ENCODE measurements at regions not wholly inside any gene's neighbourhood (a gene's known extent, or its start where the extent isn't known, plus 50 kb on each side); places are given as distances from the start of the nearest gene placed in this dataset.

- no peak overlapping the region for H2AFZ ChIP-seq (replicated peaks)
- H3K9ac ChIP-seq = no peak overlapping the region
- H3K4me3 ChIP-seq = no peak overlapping the region
- Mint-ChIP-seq H3K27ac (no peak overlapping the region), H3K27me3 (ENCODE audit: insufficient read depth, low read depth) (peaks cover 9% of the 10 kb centered on the region), H3K9me3 (peaks cover 2% of the 10 kb centered on the region), H3K4me3 (no peak overlapping the region), H3K4me1 (no peaks in the 10 kb centered on the region), H3K36me3 (no peaks in the 10 kb centered on the region)
- no peaks in the 10 kb centered on the region for H3F3A ChIP-seq (ENCODE audit: low read depth)
- no peaks in the 10 kb centered on the region for H3K79me2 ChIP-seq (ENCODE audit: low read depth)
- no peaks in the 10 kb centered on the region for H3K27me3 ChIP-seq
- H3K27ac ChIP-seq = no peak overlapping the region
- no peak for TF ChIP-seq CTCF (IDR thresholded peaks at IDR 0.05)
- no peak for TF ChIP-seq EZH2phosphoT487 (IDR thresholded peaks at IDR 0.05)
- no peak for TF ChIP-seq EZH2 (IDR thresholded peaks at IDR 0.05)
- no peaks in the 10 kb centered on the region for H3K36me3 ChIP-seq
- no peaks in the 10 kb centered on the region for H4K20me1 ChIP-seq (ENCODE audit: low read depth)
- no peaks in the 10 kb centered on the region for H3K4me1 ChIP-seq
- no peaks in the 10 kb centered on the region for H3K9me3 ChIP-seq (ENCODE audit: low read depth)
- H3K4me2 ChIP-seq = no peak overlapping the region
- no peak for DNase-seq (ENCODE audit: low spot score)
Measured at GRCh38 chr19:30855442-30855841, 483.3 kb downstream of the ZNF536 start.

GRCh38 chr19:30854661-30855060 lies 482.5 kb downstream of the ZNF536 start:
- DNase-seq (ENCODE audit: low spot score) = no peak
- no peaks in the 10 kb centered on the region for H3F3A ChIP-seq (ENCODE audit: low read depth)
- Mint-ChIP-seq H3K27ac (no peak overlapping the region), H3K4me1 (no peaks in the 10 kb centered on the region), H3K27me3 (ENCODE audit: insufficient read depth, low read depth) (peaks cover 9% of the 10 kb centered on the region), H3K4me3 (no peak overlapping the region), H3K9me3 (no peaks in the 10 kb centered on the region), H3K36me3 (no peaks in the 10 kb centered on the region)
- no peaks in the 10 kb centered on the region for H3K79me2 ChIP-seq (ENCODE audit: low read depth)
- H2AFZ ChIP-seq (replicated peaks) = no peak overlapping the region
- no peaks in the 10 kb centered on the region for H3K36me3 ChIP-seq
- H3K4me3 ChIP-seq = no peak overlapping the region
- no peak for TF ChIP-seq EZH2 (IDR thresholded peaks at IDR 0.05)
- no peak for TF ChIP-seq CTCF (IDR thresholded peaks at IDR 0.05)
- TF ChIP-seq EZH2phosphoT487 (IDR thresholded peaks at IDR 0.05) = no peak
- H3K9ac ChIP-seq = no peak overlapping the region
- H3K27ac ChIP-seq = no peak overlapping the region
- H3K4me2 ChIP-seq = no peak overlapping the region
- no peaks in the 10 kb centered on the region for H3K4me1 ChIP-seq
- H3K9me3 ChIP-seq (ENCODE audit: low read depth) = no peaks in the 10 kb centered on the region
- no peaks in the 10 kb centered on the region for H4K20me1 ChIP-seq (ENCODE audit: low read depth)
- H3K27me3 ChIP-seq = no peaks in the 10 kb centered on the region

- H3K4me1 ChIP-seq = no peaks in the 10 kb centered on the region
- H3K79me2 ChIP-seq (ENCODE audit: low read depth) = no peaks in the 10 kb centered on the region
- no peak overlapping the region for H2AFZ ChIP-seq (replicated peaks)
- no peaks in the 10 kb centered on the region for H3K9me3 Mint-ChIP-seq
- no peaks in the 10 kb centered on the region for H3K36me3 Mint-ChIP-seq
- no peak overlapping the region for H3K4me3 Mint-ChIP-seq
- no peak overlapping the region for H3K27ac ChIP-seq
- no peaks in the 10 kb centered on the region for H3K36me3 ChIP-seq
- no peaks in the 10 kb centered on the region for H3K9me3 ChIP-seq (ENCODE audit: low read depth)
- no peaks in the 10 kb centered on the region for H3F3A ChIP-seq (ENCODE audit: low read depth)
- no peak for DNase-seq (ENCODE audit: low spot score)
- H3K9ac ChIP-seq = no peak overlapping the region
- peaks cover 8% of the 10 kb centered on the region for H3K27me3 Mint-ChIP-seq (ENCODE audit: insufficient read depth, low read depth)
- H3K27ac Mint-ChIP-seq = no peak overlapping the region
- H3K4me2 ChIP-seq = no peak overlapping the region
- no peaks in the 10 kb centered on the region for H3K27me3 ChIP-seq
- TF ChIP-seq CTCF (IDR thresholded peaks at IDR 0.05) (no peak), EZH2 (IDR thresholded peaks at IDR 0.05) (no peak), EZH2phosphoT487 (IDR thresholded peaks at IDR 0.05) (no peak)
- H4K20me1 ChIP-seq (ENCODE audit: low read depth) = no peaks in the 10 kb centered on the region
- no peak overlapping the region for H3K4me3 ChIP-seq
- H3K4me1 Mint-ChIP-seq = no peaks in the 10 kb centered on the region
Measured at GRCh38 chr19:30854207-30854606, 482.0 kb downstream of the ZNF536 start.

- H3K4me2 ChIP-seq = no peak overlapping the region
- Mint-ChIP-seq H3K27ac (no peak overlapping the region), H3K4me3 (no peak overlapping the region), H3K9me3 (no peaks in the 10 kb centered on the region), H3K27me3 (ENCODE audit: insufficient read depth, low read depth) (peaks cover 12% of the 10 kb centered on the region), H3K4me1 (peaks cover 6% of the 10 kb centered on the region), H3K36me3 (no peaks in the 10 kb centered on the region)
- H3K27me3 ChIP-seq = no peaks in the 10 kb centered on the region
- H4K20me1 ChIP-seq (ENCODE audit: low read depth) = no peaks in the 10 kb centered on the region
- H3K4me3 ChIP-seq = no peak overlapping the region
- H3K79me2 ChIP-seq (ENCODE audit: low read depth) = no peaks in the 10 kb centered on the region
- no peak for TF ChIP-seq EZH2phosphoT487 (IDR thresholded peaks at IDR 0.05)
- no peak overlapping the region for H3K9ac ChIP-seq
- no peaks in the 10 kb centered on the region for H3K9me3 ChIP-seq (ENCODE audit: low read depth)
- H2AFZ ChIP-seq (replicated peaks) = no peak overlapping the region
- H3F3A ChIP-seq (ENCODE audit: low read depth) = no peaks in the 10 kb centered on the region
- H3K4me1 ChIP-seq = no peaks in the 10 kb centered on the region
- H3K36me3 ChIP-seq = no peaks in the 10 kb centered on the region
- no peak overlapping the region for H3K27ac ChIP-seq
- DNase-seq (ENCODE audit: low spot score) = no peak
Measured at GRCh38 chr19:30853036-30853435, 480.9 kb downstream of the ZNF536 start.

Data from neural progenitor cell (in vitro differentiated cells).